Vagina (tissue), 2 donors: ENCODE measurements at regions not wholly inside any gene's neighbourhood (a gene's known extent, or its start where the extent isn't known, plus 50 kb on each side); places are given as distances from the start of the nearest gene placed in this dataset.

Source experiments
- DNase-seq, 2 donors: peaks; one replicate each; pipeline ENCODE4 v3.0.0-alpha.2; 2017; ENCODE audit errors: extremely low spot score in 2 of 2
- H3K27ac ChIP-seq: fragments of 200-600 bp; sonication (generic); one replicate; pipeline ENCODE4 v1.5.1; 2019
- H3K27me3 ChIP-seq: fragments of 200-600 bp; sonication (generic); one replicate; pipeline ENCODE4 v1.5.1; 2019
- H3K36me3 ChIP-seq, 2 donors: fragments of 200-600 bp; sonication (generic); one replicate each; pipeline ENCODE4 v1.5.1; 2017 to 2019
- H3K4me1 ChIP-seq: fragments of 200-600 bp; sonication (generic); one replicate; pipeline ENCODE4 v1.5.1; 2019
- H3K4me3 ChIP-seq, 2 donors: fragments of 200-600 bp; sonication (generic); 1 replicate in 1 of 2; 2 replicates in 1 of 2; pipeline ENCODE4 v1.5.1; 2016 to 2019
- H3K9me3 ChIP-seq: fragments of 200-600 bp; sonication (generic); one replicate; pipeline ENCODE4 v1.5.1; 2019
- POLR2A ChIP-seq, 2 donors: fragments of 450-650 bp; IDR thresholded peaks; one replicate each; pipeline ENCODE4 v1.6.1; 2017; ENCODE audit warnings: antibody characterized with exemption in 2 of 2, mild to moderate bottlenecking in 2 of 2, moderate library complexity in 2 of 2
- POLR2AphosphoS5 ChIP-seq, 2 donors: sonication (generic); formaldehyde crosslinking; IDR thresholded peaks; one replicate each; pipeline ENCODE4 v1.9.0; 2017; ENCODE audit warnings: antibody characterized with exemption in 2 of 2, mild to moderate bottlenecking in 2 of 2, low read depth in 1 of 2; ENCODE audit not compliant: insufficient read depth in 1 of 2
- intact Hi-C: fragments of 100-400 bp; cut with DNase I; formaldehyde crosslinking; loops from one replicate; pipeline ENCODE4 v1.15.1; 2023
- TF ChIP-seq, protein P1 (sequence below), 3 experiments: fragments of 450-650 bp in 2 of 3; fragments of 200-600 bp in 1 of 3; sonication (generic) in 1 of 3; IDR thresholded peaks; one replicate each; pipeline ENCODE4 v1.5.1; 2017 to 2019; ENCODE audit warnings: antibody characterized with exemption in 3 of 3, mild to moderate bottlenecking in 2 of 3, moderate library complexity in 2 of 3

DNA sequence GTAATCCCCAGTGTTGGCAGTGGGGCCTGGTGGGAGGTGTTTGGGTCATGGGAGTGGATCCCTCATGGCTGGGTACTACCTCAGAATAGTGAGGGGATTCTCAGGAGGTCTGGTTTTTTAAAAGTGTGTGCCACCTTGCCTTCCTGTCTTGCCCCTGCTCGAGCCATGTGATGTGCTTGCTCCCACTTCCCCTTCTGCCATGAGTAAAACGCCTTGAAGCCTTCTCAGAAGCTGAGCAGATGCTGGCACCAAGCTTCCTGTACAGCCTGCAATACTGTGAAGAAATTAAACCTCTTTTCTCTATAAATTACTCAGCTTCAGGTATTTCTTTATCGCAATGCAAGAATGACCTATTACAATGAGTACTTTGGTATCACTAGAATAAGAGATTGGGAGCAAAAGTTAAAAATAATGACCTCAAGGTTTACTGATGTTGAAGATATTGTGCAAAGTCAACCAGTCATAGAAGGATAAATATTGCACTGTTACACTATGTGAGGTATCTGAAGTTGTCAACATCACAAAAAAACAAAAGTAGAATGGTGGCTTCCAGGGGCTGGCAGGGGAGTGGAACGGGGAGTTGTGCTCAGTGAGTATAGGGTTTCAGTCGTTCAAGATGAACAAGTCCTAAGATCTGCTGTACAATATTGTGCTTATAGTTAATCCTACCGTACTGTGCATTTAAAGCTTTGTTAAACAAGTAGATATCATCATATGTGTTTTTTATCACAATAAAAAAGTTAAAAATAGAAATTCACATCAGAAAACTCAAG, 938.3 kb upstream of the CNTNAP5 start:
- H3K27ac ChIP-seq = no peak overlapping the region
- TF ChIP-seq POLR2A (IDR thresholded peaks at IDR 0.05) (no peak), POLR2AphosphoS5 (IDR thresholded peaks at IDR 0.05; ENCODE audit: insufficient read depth in 1 of 2, low read depth in 1 of 2) (no peak)
- TF ChIP-seq, protein P1, sequence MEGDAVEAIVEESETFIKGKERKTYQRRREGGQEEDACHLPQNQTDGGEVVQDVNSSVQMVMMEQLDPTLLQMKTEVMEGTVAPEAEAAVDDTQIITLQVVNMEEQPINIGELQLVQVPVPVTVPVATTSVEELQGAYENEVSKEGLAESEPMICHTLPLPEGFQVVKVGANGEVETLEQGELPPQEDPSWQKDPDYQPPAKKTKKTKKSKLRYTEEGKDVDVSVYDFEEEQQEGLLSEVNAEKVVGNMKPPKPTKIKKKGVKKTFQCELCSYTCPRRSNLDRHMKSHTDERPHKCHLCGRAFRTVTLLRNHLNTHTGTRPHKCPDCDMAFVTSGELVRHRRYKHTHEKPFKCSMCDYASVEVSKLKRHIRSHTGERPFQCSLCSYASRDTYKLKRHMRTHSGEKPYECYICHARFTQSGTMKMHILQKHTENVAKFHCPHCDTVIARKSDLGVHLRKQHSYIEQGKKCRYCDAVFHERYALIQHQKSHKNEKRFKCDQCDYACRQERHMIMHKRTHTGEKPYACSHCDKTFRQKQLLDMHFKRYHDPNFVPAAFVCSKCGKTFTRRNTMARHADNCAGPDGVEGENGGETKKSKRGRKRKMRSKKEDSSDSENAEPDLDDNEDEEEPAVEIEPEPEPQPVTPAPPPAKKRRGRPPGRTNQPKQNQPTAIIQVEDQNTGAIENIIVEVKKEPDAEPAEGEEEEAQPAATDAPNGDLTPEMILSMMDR (IDR thresholded peaks at IDR 0.05) = no peak
- no peaks in the 10 kb centered on the region for H3K4me1 ChIP-seq
- intact Hi-C loops = no loop called here
- H3K36me3 ChIP-seq = no peaks in the 10 kb centered on the region
- H3K9me3 ChIP-seq = no peaks in the 10 kb centered on the region
- no peaks in the 10 kb centered on the region for H3K27me3 ChIP-seq
- no peak overlapping the region for H3K4me3 ChIP-seq
- DNase-seq = no peak

DNA sequence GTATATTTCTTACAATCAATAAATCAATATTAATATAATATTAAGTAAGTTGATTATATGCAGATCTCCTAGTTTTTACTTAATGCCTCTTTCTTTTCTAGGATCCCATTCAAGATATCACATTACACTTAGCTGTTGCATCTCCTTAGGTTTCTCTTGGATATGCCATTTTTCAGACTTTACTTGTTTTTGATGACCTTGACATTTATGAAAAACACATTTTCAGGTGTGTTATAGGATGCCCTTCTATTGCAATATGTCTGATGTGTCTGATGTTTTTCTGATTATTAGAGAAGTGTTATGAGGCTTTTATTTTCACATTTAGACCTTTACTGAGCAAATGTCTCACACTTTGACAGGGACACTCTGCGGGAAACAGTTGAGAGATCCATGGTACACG, 933.6 kb upstream of the CNTNAP5 start:
- intact Hi-C loops = no loop called here
- Histone ChIP-seq H3K4me1 (no peaks in the 10 kb centered on the region), H3K4me3 (no peak overlapping the region), H3K27me3 (no peaks in the 10 kb centered on the region), H3K27ac (no peak overlapping the region), H3K36me3 (no peaks in the 10 kb centered on the region), H3K9me3 (no peaks in the 10 kb centered on the region)
- no peak for DNase-seq
- TF ChIP-seq POLR2A (IDR thresholded peaks at IDR 0.05) (no peak), POLR2AphosphoS5 (IDR thresholded peaks at IDR 0.05; ENCODE audit: insufficient read depth in 1 of 2, low read depth in 1 of 2) (no peak)
- TF ChIP-seq, protein P1 (IDR thresholded peaks at IDR 0.05) = no peak

DNA sequence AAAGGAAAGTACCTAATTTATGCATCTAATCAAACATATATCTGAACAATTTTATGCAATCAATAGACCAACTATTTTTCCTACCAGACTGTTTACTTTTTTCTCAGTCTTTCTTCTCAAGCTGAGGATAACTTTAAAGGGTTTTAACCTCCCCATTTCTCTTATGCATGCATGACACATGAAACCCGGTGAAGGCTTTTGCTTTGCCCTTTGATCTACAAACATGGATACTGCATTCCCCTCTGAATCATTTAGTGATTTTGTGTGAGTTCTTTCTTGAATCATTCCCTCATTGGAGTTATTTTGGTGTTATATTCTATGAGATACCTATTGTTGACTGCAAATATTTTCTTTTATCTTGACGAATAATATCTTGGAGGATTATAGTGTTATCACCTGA, 931.9 kb upstream of the CNTNAP5 start:
- Histone ChIP-seq H3K27ac (no peak overlapping the region), H3K4me1 (no peaks in the 10 kb centered on the region), H3K36me3 (no peaks in the 10 kb centered on the region), H3K27me3 (no peaks in the 10 kb centered on the region), H3K4me3 (no peak overlapping the region), H3K9me3 (no peaks in the 10 kb centered on the region)
- TF ChIP-seq, protein P1 (IDR thresholded peaks at IDR 0.05) = no peak
- TF ChIP-seq POLR2AphosphoS5 (IDR thresholded peaks at IDR 0.05; ENCODE audit: insufficient read depth in 1 of 2, low read depth in 1 of 2) (no peak), POLR2A (IDR thresholded peaks at IDR 0.05) (no peak)
- intact Hi-C loops = no loop called here
- DNase-seq = no peak

DNA sequence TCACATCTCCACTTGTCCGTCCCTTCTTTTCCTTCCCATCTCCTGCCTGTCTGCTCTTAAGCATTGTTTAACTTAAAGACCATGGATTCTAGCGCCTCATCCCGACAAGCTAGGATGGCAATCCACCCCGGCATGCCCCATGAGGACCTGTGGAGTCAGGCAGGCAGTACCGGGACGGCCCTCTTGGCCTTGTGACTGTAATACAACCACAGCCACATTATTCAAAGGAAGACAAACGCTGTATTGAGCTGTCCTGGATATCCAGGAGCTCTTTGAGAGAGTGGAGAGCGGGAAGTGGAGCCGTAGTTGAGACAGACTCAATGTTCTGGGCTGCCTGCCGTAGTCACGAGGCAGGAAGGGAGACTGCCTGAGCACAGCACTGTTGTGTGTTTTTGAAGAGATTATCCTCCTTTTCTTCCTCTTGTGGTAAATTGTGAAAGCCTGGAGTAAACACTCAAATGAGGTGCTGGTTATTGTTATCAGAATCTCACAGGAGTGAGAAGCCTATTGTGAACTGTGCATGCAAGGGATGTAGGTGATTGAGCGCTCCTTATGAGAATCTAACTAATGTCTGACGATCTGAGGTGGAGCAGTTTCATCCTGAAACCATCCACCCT, 929.8 kb upstream of the CNTNAP5 start:
- DNase-seq = no peak
- TF ChIP-seq, protein P1 (IDR thresholded peaks at IDR 0.05) = no peak
- no peak for TF ChIP-seq POLR2AphosphoS5 (IDR thresholded peaks at IDR 0.05; ENCODE audit: insufficient read depth in 1 of 2, low read depth in 1 of 2)
- TF ChIP-seq POLR2A (IDR thresholded peaks at IDR 0.05) = no peak

DNA sequence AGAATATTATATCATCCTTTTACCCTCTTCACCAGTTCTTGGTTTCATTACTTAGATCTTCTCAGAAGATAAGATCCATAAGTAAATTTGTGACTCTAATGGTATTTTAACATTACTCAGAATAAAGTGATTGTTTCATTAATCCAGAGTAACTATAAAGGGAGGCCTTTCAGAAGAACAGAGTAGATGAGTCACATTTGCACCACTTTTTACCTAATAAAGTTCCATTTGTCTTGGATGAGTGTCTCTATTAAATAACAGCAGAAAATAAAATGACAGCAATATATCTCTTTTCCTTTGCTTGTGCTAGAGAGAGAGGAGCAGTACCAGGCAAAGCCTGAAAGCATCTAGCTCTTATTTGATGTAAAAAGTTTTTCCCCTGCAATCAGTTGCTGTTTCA, 926.5 kb upstream of the CNTNAP5 start:
- Histone ChIP-seq H3K9me3 (no peaks in the 10 kb centered on the region), H3K27me3 (no peaks in the 10 kb centered on the region), H3K4me1 (peaks cover 7% of the 10 kb centered on the region), H3K27ac (no peak overlapping the region), H3K4me3 (no peak overlapping the region), H3K36me3 (no peaks in the 10 kb centered on the region)
- TF ChIP-seq POLR2AphosphoS5 (IDR thresholded peaks at IDR 0.05; ENCODE audit: insufficient read depth in 1 of 2, low read depth in 1 of 2) = no peak
- TF ChIP-seq, protein P1 (IDR thresholded peaks at IDR 0.05) = no peak
- TF ChIP-seq POLR2A (IDR thresholded peaks at IDR 0.05) = no peak
- no peak for DNase-seq
- intact Hi-C loops = no loop called here

More for the DNA sequence above, 929.8 kb upstream of the CNTNAP5 start:
- no peak overlapping the region for H3K4me3 ChIP-seq
- no peaks in the 10 kb centered on the region for H3K36me3 ChIP-seq
- H3K4me1 ChIP-seq = no peaks in the 10 kb centered on the region
- no peaks in the 10 kb centered on the region for H3K27me3 ChIP-seq
- no peak overlapping the region for H3K27ac ChIP-seq
- intact Hi-C loops = no loop called here
- no peaks in the 10 kb centered on the region for H3K9me3 ChIP-seq
